GM23248 (cell line): ENCODE measurements at regions not wholly inside any gene's neighbourhood (a gene's known extent, or its start where the extent isn't known, plus 50 kb on each side); places are given as distances from the start of the nearest gene placed in this dataset.

Experiments used
- EZH2 ChIP-seq: fragments of 200-600 bp; sonication (generic); IDR thresholded peaks from 2 replicates; pipeline ENCODE4 v1.6.1; 2018; ENCODE audit warnings: antibody characterized with exemption, mild to moderate bottlenecking; ENCODE audit not compliant: insufficient read depth, poor library complexity, severe bottlenecking
- EZH2phosphoT487 ChIP-seq: fragments of 200-600 bp; sonication (generic); IDR thresholded peaks from 2 replicates; pipeline ENCODE4 v1.6.1; 2018; ENCODE audit warnings: antibody characterized with exemption, moderate library complexity, mild to moderate bottlenecking, low read depth; ENCODE audit not compliant: insufficient read depth

DNA sequence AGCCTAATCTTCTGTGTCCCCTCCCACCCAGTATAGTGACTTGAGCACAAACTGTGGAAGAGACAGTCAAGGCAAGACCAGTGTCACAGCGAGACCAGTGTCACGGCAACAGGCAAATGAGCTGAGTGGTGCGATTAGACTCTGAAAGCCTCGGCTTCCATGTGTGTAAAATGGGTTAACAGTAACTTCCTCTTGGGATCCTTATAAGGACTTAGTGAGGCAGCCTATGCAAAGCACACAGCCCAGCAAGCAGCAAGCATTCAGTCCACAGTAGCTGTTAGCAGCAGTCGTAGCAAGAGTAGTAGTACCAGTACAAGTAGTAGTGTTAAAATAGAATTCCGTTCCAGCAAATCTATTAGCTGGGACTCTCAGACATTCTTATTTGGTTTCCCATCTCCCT is 334.1 kb downstream of the GABRB3 start:
- no peak for TF ChIP-seq EZH2
- no peak for TF ChIP-seq EZH2phosphoT487
